OCI-LY1 (cell line): ENCODE measurements at regions not wholly inside any gene's neighbourhood (a gene's known extent, or its start where the extent isn't known, plus 50 kb on each side); places are given as distances from the start of the nearest gene placed in this dataset.

Experiments used
- EZH2 ChIP-seq: fragments of 200-600 bp; sonication (generic), shearing (Covaris generic); IDR thresholded peaks from 2 replicates; pipeline ENCODE4 v1.8.0; 2017; ENCODE audit warnings: borderline replicate concordance, mixed run types, mild to moderate bottlenecking, antibody characterized with exemption, low read length, moderate library complexity, mixed read lengths
- TF ChIP-seq, protein P1 (sequence below): fragments of 200-600 bp; sonication (generic), shearing (Covaris generic); IDR thresholded peaks from 2 replicates; pipeline ENCODE4 v1.5.1; 2017; ENCODE audit warnings: mild to moderate bottlenecking, antibody characterized with exemption, low read length, moderate library complexity, mixed read lengths

DNA sequence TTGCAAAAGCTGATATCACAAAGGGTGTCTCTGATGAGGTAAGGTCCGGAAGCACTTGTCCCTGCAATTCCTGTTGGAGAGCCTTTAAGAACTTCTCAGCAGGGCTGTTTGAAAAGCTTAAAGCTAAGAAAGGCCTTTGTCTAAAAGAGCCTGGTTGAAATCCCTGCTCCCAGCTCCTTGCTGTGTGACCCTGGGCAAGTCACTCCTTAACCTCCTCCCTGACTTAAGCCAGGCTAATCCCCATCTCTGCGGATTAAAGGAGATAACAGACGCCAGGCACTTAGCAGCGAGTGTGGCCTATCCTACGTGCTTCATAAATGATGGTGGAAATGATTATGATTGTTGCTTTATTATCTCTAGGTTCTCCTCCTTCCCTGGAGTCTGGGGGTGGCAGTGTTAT, 368.0 kb upstream of the RBFOX1 start:
- TF ChIP-seq, protein P1, sequence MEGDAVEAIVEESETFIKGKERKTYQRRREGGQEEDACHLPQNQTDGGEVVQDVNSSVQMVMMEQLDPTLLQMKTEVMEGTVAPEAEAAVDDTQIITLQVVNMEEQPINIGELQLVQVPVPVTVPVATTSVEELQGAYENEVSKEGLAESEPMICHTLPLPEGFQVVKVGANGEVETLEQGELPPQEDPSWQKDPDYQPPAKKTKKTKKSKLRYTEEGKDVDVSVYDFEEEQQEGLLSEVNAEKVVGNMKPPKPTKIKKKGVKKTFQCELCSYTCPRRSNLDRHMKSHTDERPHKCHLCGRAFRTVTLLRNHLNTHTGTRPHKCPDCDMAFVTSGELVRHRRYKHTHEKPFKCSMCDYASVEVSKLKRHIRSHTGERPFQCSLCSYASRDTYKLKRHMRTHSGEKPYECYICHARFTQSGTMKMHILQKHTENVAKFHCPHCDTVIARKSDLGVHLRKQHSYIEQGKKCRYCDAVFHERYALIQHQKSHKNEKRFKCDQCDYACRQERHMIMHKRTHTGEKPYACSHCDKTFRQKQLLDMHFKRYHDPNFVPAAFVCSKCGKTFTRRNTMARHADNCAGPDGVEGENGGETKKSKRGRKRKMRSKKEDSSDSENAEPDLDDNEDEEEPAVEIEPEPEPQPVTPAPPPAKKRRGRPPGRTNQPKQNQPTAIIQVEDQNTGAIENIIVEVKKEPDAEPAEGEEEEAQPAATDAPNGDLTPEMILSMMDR = no peak
- no peak for TF ChIP-seq EZH2
